Liver (tissue), 3 donors: ENCODE measurements at regions not wholly inside any gene's neighbourhood (a gene's known extent, or its start where the extent isn't known, plus 50 kb on each side); places are given as distances from the start of the nearest gene placed in this dataset.

Experiments
- CTCF ChIP-seq: fragments of 150-350 bp; IDR thresholded peaks from 2 replicates; pipeline ENCODE4 v1.5.1; 2017; ENCODE audit warnings: improper control_type of control experiment, low read depth, low read length; ENCODE audit not compliant: missing input control
- EGR1 ChIP-seq, 2 donors: IDR thresholded peaks; 2 replicates each; pipeline ENCODE4 v1.6.1; 2016 to 2018; ENCODE audit warnings: antibody characterized with exemption in 2 of 2, low read depth in 2 of 2
- JUND ChIP-seq, 2 donors: IDR thresholded peaks; 2 replicates each; pipeline ENCODE4 v1.6.1; 2016; ENCODE audit warnings: antibody characterized with exemption in 2 of 2
- RXRA ChIP-seq, 2 donors: IDR thresholded peaks; 2 replicates each; pipeline ENCODE4 v1.6.1; 2017 to 2018; ENCODE audit warnings: antibody characterized with exemption in 2 of 2, mild to moderate bottlenecking in 1 of 2
- TF ChIP-seq, protein P1 (sequence below): IDR thresholded peaks from 2 replicates; pipeline ENCODE4 v1.6.1; 2016; ENCODE audit warnings: antibody characterized with exemption, mild to moderate bottlenecking
- TF ChIP-seq, protein P2 (sequence below): IDR thresholded peaks from 2 replicates; pipeline ENCODE4 v1.6.1; 2016; ENCODE audit warnings: antibody characterized with exemption
- donor health status: healthy.
- donor health status: healthy.

- no peak for TF ChIP-seq CTCF
- no peak for TF ChIP-seq RXRA (IDR thresholded peaks at IDR 0.05)
- TF ChIP-seq JUND (IDR thresholded peaks at IDR 0.05), result no peak
- TF ChIP-seq EGR1 (IDR thresholded peaks at IDR 0.05; ENCODE audit: low read depth in 2 of 2), result no peak
- TF ChIP-seq, protein P1, sequence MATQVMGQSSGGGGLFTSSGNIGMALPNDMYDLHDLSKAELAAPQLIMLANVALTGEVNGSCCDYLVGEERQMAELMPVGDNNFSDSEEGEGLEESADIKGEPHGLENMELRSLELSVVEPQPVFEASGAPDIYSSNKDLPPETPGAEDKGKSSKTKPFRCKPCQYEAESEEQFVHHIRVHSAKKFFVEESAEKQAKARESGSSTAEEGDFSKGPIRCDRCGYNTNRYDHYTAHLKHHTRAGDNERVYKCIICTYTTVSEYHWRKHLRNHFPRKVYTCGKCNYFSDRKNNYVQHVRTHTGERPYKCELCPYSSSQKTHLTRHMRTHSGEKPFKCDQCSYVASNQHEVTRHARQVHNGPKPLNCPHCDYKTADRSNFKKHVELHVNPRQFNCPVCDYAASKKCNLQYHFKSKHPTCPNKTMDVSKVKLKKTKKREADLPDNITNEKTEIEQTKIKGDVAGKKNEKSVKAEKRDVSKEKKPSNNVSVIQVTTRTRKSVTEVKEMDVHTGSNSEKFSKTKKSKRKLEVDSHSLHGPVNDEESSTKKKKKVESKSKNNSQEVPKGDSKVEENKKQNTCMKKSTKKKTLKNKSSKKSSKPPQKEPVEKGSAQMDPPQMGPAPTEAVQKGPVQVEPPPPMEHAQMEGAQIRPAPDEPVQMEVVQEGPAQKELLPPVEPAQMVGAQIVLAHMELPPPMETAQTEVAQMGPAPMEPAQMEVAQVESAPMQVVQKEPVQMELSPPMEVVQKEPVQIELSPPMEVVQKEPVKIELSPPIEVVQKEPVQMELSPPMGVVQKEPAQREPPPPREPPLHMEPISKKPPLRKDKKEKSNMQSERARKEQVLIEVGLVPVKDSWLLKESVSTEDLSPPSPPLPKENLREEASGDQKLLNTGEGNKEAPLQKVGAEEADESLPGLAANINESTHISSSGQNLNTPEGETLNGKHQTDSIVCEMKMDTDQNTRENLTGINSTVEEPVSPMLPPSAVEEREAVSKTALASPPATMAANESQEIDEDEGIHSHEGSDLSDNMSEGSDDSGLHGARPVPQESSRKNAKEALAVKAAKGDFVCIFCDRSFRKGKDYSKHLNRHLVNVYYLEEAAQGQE, result no peak
- TF ChIP-seq, protein P2, sequence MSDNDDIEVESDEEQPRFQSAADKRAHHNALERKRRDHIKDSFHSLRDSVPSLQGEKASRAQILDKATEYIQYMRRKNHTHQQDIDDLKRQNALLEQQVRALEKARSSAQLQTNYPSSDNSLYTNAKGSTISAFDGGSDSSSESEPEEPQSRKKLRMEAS, result no peak
Observed at GRCh38 chr9:79256691-79257213, 315.0 kb upstream of the TLE4 start.
